ENCODE measurements at regions not wholly inside any gene's neighbourhood (a gene's known extent, or its start where the extent isn't known, plus 50 kb on each side); places are given as distances from the start of the nearest gene placed in this dataset.

DNA sequence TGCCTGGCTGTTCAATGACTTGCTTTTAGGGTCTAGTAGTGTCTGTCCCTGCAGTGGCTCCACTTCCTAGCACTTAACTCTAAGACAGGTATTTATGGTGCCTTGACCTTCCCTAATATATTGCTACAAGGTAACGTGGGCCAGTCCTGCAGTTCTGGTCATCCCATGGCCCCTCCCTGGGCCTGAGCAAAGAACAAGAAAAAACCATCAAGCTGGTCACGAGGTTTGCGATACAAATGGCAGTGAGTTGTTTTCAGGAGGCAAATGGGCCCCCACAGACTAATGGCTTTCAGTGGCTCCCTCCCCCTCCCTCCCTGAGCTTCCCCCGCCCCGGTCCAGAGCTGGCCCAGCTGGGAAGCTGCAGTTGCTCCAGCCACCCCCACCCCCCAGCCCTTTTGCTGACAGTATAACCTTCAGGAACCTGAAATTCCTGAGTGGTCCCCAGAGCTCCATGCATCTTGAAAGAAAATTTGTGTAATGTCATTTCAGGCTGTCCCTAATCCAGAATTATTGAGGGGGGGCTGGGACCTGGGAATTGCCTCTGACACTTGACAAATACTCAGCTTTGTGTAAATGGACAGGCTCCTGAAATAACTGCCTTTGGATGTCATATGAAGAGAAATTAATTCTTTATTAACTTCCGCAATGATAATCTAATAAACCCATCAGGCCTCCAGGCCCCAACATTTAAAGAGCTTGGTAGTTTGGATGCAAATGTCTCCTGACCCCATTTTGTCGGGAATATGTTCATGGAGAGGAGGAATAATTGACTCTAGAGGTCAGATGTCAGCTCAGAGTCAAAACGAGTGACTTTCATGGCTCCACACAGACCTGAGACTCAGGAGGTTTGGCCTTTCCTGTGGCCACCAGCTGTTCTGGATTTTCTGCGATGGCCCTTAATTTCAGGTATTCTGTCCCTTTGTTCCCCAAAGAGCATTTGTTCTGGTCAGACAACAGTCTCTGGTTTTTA, 153.2 kb upstream of the TOP1 start:
- TF ChIP-seq, protein P1, sequence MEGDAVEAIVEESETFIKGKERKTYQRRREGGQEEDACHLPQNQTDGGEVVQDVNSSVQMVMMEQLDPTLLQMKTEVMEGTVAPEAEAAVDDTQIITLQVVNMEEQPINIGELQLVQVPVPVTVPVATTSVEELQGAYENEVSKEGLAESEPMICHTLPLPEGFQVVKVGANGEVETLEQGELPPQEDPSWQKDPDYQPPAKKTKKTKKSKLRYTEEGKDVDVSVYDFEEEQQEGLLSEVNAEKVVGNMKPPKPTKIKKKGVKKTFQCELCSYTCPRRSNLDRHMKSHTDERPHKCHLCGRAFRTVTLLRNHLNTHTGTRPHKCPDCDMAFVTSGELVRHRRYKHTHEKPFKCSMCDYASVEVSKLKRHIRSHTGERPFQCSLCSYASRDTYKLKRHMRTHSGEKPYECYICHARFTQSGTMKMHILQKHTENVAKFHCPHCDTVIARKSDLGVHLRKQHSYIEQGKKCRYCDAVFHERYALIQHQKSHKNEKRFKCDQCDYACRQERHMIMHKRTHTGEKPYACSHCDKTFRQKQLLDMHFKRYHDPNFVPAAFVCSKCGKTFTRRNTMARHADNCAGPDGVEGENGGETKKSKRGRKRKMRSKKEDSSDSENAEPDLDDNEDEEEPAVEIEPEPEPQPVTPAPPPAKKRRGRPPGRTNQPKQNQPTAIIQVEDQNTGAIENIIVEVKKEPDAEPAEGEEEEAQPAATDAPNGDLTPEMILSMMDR (IDR thresholded peaks at IDR 0.05) = no peak
- TF ChIP-seq, protein P2, sequence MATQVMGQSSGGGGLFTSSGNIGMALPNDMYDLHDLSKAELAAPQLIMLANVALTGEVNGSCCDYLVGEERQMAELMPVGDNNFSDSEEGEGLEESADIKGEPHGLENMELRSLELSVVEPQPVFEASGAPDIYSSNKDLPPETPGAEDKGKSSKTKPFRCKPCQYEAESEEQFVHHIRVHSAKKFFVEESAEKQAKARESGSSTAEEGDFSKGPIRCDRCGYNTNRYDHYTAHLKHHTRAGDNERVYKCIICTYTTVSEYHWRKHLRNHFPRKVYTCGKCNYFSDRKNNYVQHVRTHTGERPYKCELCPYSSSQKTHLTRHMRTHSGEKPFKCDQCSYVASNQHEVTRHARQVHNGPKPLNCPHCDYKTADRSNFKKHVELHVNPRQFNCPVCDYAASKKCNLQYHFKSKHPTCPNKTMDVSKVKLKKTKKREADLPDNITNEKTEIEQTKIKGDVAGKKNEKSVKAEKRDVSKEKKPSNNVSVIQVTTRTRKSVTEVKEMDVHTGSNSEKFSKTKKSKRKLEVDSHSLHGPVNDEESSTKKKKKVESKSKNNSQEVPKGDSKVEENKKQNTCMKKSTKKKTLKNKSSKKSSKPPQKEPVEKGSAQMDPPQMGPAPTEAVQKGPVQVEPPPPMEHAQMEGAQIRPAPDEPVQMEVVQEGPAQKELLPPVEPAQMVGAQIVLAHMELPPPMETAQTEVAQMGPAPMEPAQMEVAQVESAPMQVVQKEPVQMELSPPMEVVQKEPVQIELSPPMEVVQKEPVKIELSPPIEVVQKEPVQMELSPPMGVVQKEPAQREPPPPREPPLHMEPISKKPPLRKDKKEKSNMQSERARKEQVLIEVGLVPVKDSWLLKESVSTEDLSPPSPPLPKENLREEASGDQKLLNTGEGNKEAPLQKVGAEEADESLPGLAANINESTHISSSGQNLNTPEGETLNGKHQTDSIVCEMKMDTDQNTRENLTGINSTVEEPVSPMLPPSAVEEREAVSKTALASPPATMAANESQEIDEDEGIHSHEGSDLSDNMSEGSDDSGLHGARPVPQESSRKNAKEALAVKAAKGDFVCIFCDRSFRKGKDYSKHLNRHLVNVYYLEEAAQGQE (IDR thresholded peaks at IDR 0.05; ENCODE audit: insufficient read depth in 1 of 2, low read depth in 2 of 2, low read length in 1 of 2) = no peak

Data from Panc1 (cell line).